Lower lobe of right lung (tissue), 2 donors: ENCODE measurements at regions not wholly inside any gene's neighbourhood (a gene's known extent, or its start where the extent isn't known, plus 50 kb on each side); places are given as distances from the start of the nearest gene placed in this dataset.

Source experiments
- ATAC-seq, 2 donors: fragments of 200-7000 bp; cut with Tn5 transposase; one replicate each; pipeline ENCODE4 v1.9.1; 2020 to 2022; ENCODE audit warnings: mild to moderate bottlenecking in 2 of 2, moderate library complexity in 2 of 2
- DNase-seq: peaks from one replicate; pipeline ENCODE4 v3.0.0-alpha.2; 2020
- H3K27ac ChIP-seq: fragments of 200-600 bp; one replicate; pipeline ENCODE4 v1.8.0; 2022
- H3K27me3 ChIP-seq: fragments of 200-600 bp; one replicate; pipeline ENCODE4 v1.8.0; 2022; ENCODE audit warnings: low read depth
- H3K36me3 ChIP-seq: fragments of 200-600 bp; one replicate; pipeline ENCODE4 v1.8.0; 2022; ENCODE audit warnings: mild to moderate bottlenecking
- H3K4me1 ChIP-seq: fragments of 200-600 bp; one replicate; pipeline ENCODE4 v1.8.0; 2022
- H3K4me3 ChIP-seq: fragments of 200-600 bp; one replicate; pipeline ENCODE4 v1.8.0; 2022; ENCODE audit warnings: mild to moderate bottlenecking
- H3K9me3 ChIP-seq: fragments of 200-600 bp; one replicate; pipeline ENCODE4 v1.8.0; 2022
- CTCF ChIP-seq: fragments of 200-600 bp; IDR thresholded peaks from one replicate; pipeline ENCODE4 v1.8.0; 2022; ENCODE audit warnings: antibody characterized with exemption, mild to moderate bottlenecking
- intact Hi-C: fragments of 100-400 bp; cut with DNase I; formaldehyde crosslinking; loops from one replicate; pipeline ENCODE4 v1.11.0; 2022
- donor health status: DM: no; HTN: yes; CAD: no; lungs with severe emphysema.

- intact Hi-C loops: no loop called here
- Histone ChIP-seq H3K27ac (no peak overlapping the region), H3K4me3 (no peak overlapping the region), H3K36me3 (no peaks in the 10 kb centered on the region), H3K27me3 (no peaks in the 10 kb centered on the region), H3K9me3 (no peaks in the 10 kb centered on the region), H3K4me1 (no peaks in the 10 kb centered on the region)
- no peak for DNase-seq
- no peak for TF ChIP-seq CTCF
- ATAC-seq: no peak
These were observed 438.3 kb downstream of the SLC16A7 start for GRCh38 chr12:60034147-60034546.

GRCh38 chr12:60035835-60036234, 440.0 kb downstream of the SLC16A7 start:
- H3K27me3 ChIP-seq: no peaks in the 10 kb centered on the region
- no peak for ATAC-seq
- no peaks in the 10 kb centered on the region for H3K4me1 ChIP-seq
- H3K4me3 ChIP-seq: no peak overlapping the region
- no peak for DNase-seq
- H3K27ac ChIP-seq: no peak overlapping the region
- H3K36me3 ChIP-seq: no peaks in the 10 kb centered on the region
- H3K9me3 ChIP-seq: no peaks in the 10 kb centered on the region
- intact Hi-C loops: no loop called here
- no peak for TF ChIP-seq CTCF

- no peak for DNase-seq
- H3K9me3 ChIP-seq: no peaks in the 10 kb centered on the region
- TF ChIP-seq CTCF: no peak
- no peaks in the 10 kb centered on the region for H3K27me3 ChIP-seq
- no peaks in the 10 kb centered on the region for H3K4me1 ChIP-seq
- intact Hi-C loops: no loop called here
- no peak overlapping the region for H3K27ac ChIP-seq
- no peak for ATAC-seq
- H3K4me3 ChIP-seq: no peak overlapping the region
- no peaks in the 10 kb centered on the region for H3K36me3 ChIP-seq
These were observed 447.0 kb downstream of the SLC16A7 start for GRCh38 chr12:60042835-60043234.

- H3K27ac ChIP-seq: no peak overlapping the region
- DNase-seq: no peak
- H3K4me1 ChIP-seq: no peaks in the 10 kb centered on the region
- H3K9me3 ChIP-seq: no peaks in the 10 kb centered on the region
- no peaks in the 10 kb centered on the region for H3K27me3 ChIP-seq
- H3K4me3 ChIP-seq: no peak overlapping the region
- intact Hi-C loops: no loop called here
- H3K36me3 ChIP-seq: no peaks in the 10 kb centered on the region
- no peak for ATAC-seq
- no peak for TF ChIP-seq CTCF
These were observed 447.4 kb downstream of the SLC16A7 start for GRCh38 chr12:60043236-60043635.

GRCh38 chr12:60052483-60052882, 456.7 kb downstream of the SLC16A7 start:
- intact Hi-C loops: no loop called here
- no peak overlapping the region for H3K4me3 ChIP-seq
- TF ChIP-seq CTCF: no peak
- no peak for DNase-seq
- H3K9me3 ChIP-seq: no peaks in the 10 kb centered on the region
- no peak for ATAC-seq
- H3K27me3 ChIP-seq: no peaks in the 10 kb centered on the region
- H3K36me3 ChIP-seq: no peaks in the 10 kb centered on the region
- H3K27ac ChIP-seq: no peak overlapping the region
- no peaks in the 10 kb centered on the region for H3K4me1 ChIP-seq

GRCh38 chr12:60059180-60059579, 463.4 kb downstream of the SLC16A7 start:
- TF ChIP-seq CTCF: no peak
- Histone ChIP-seq H3K4me1 (no peaks in the 10 kb centered on the region), H3K9me3 (no peaks in the 10 kb centered on the region), H3K36me3 (no peaks in the 10 kb centered on the region), H3K27ac (no peak overlapping the region), H3K4me3 (no peak overlapping the region), H3K27me3 (no peaks in the 10 kb centered on the region)
- intact Hi-C loops: no loop called here
- DNase-seq: no peak
- no peak for ATAC-seq
